Panc1 (cell line): ENCODE measurements at regions not wholly inside any gene's neighbourhood (a gene's known extent, or its start where the extent isn't known, plus 50 kb on each side); places are given as distances from the start of the nearest gene placed in this dataset.

Source experiments
- ATAC-seq: fragments of 200-7000 bp; cut with Tn5 transposase; 2 replicates; pipeline ENCODE4 v1.9.1; 2020; ENCODE audit warnings: mild to moderate bottlenecking, moderate library complexity
- BruUV-seq: library from RNA; stranded (reverse); fragments of 400-500 nt; replicated peaks from 2 replicates; lab custom pipeline; 2021; lab: Mats Ljungman, UMichigan
- CTCF ChIA-PET: fragments of 300-600 bp; sonication (Branson Sonifier 250); formaldehyde crosslinking; loops from one replicate; lab custom pipeline; 2022; ENCODE audit warnings: antibody characterized with exemption; lab: Charles Lee
- POLR2A ChIA-PET: fragments of 300-600 bp; sonication (Branson Sonifier 250); formaldehyde crosslinking; loops from one replicate; lab custom pipeline; 2022; ENCODE audit warnings: antibody characterized with exemption; lab: Charles Lee
- DNase-seq: peaks from one replicate; pipeline ENCODE4 v3.0.0-alpha.2; 2010; ENCODE audit warnings: low read depth, low spot score
- H3K27ac ChIP-seq: 2 replicates; pipeline ENCODE4 v1.5.1; 2011; ENCODE audit warnings: mild to moderate bottlenecking, low read length, inconsistent platforms
- H3K27me3 ChIP-seq: fragments of 200-500 bp; sonication (Bioruptor generic); 2 replicates; pipeline ENCODE4 v1.6.0; 2014; ENCODE audit warnings: low read length, inconsistent platforms; ENCODE audit not compliant: control insufficient read depth, insufficient read depth
- H3K36me3 ChIP-seq: fragments of 200-500 bp; sonication (Bioruptor generic); 2 replicates; pipeline ENCODE4 v1.5.1; 2014; ENCODE audit warnings: inconsistent platforms, mild to moderate bottlenecking, low read length, moderate library complexity; ENCODE audit not compliant: control insufficient read depth, insufficient read depth
- H3K4me1 ChIP-seq: 2 replicates; pipeline ENCODE4 v1.5.1; 2011; ENCODE audit warnings: inconsistent platforms, mild to moderate bottlenecking, low read length, moderate library complexity; ENCODE audit not compliant: control insufficient read depth, insufficient read depth
- H3K4me3 ChIP-seq, 2 experiments: 2 replicates each; pipeline ENCODE4 v1.5.1; 2011 to 2012; ENCODE audit warnings: low read depth in 2 of 2, low read length in 2 of 2, mild to moderate bottlenecking in 2 of 2, inconsistent platforms in 1 of 2, moderate library complexity in 1 of 2
- H3K9me3 ChIP-seq: fragments of 200-500 bp; sonication (Bioruptor generic); 2 replicates; pipeline ENCODE4 v1.5.1; 2014; ENCODE audit warnings: low read depth, mild to moderate bottlenecking, inconsistent platforms, low read length, moderate library complexity; ENCODE audit not compliant: control insufficient read depth, insufficient read depth
- CTCF ChIP-seq: fragments of 450-650 bp; IDR thresholded peaks from 2 replicates; pipeline ENCODE4 v1.5.1; 2017; ENCODE audit warnings: mild to moderate bottlenecking
- POLR2AphosphoS5 ChIP-seq: IDR thresholded peaks from 2 replicates; pipeline ENCODE4 v1.6.1; 2012; ENCODE audit warnings: mild to moderate bottlenecking, low read depth, low read length, moderate library complexity
- REST ChIP-seq, 2 experiments: IDR thresholded peaks; 2 replicates each; pipeline ENCODE4 v1.6.1; 2011 to 2012; ENCODE audit warnings: low read depth in 2 of 2, control low read depth in 1 of 2, low read length in 1 of 2, mild to moderate bottlenecking in 1 of 2, moderate library complexity in 1 of 2; ENCODE audit not compliant: insufficient read depth in 1 of 2
- SIN3A ChIP-seq: IDR thresholded peaks from 2 replicates; pipeline ENCODE4 v1.6.1; 2012; ENCODE audit warnings: low read depth, mild to moderate bottlenecking, low read length, moderate library complexity, borderline replicate concordance; ENCODE audit not compliant: insufficient read depth
- TCF7L2 ChIP-seq: IDR thresholded peaks from 2 replicates; pipeline ENCODE4 v1.6.1; 2011; ENCODE audit warnings: mild to moderate bottlenecking, low read depth, low read length, inconsistent platforms
- in situ Hi-C: cut with HindIII; loops from 2 replicates; pipeline ENCODE4 v1.10.0; 2016; ENCODE audit warnings: low sequenced_read_pairs, low pct_unique_long_range_greater_than_20kb
- intact Hi-C: fragments of 100-400 bp; cut with micrococcal nuclease; formaldehyde crosslinking; loops from one replicate; pipeline ENCODE4 v1.10.0; 2022; ENCODE audit not compliant: unreplicated experiment

- TF ChIP-seq POLR2AphosphoS5: no peak
- CTCF ChIA-PET: no interaction called here
- no peak overlapping the region for H3K27ac ChIP-seq
Measured at GRCh38 chrX:10039821-10040793, 72.9 kb downstream of the CLDN34 start.

GRCh38 chrX:10040961-10041360, 73.8 kb downstream of the CLDN34 start:
- H3K4me1 ChIP-seq: no peaks in the 10 kb centered on the region
- intact Hi-C loops (no loop called here), in situ Hi-C loops (no loop called here)
- ATAC-seq (no peak), DNase-seq (no peak)
- H3K27ac ChIP-seq: no peak overlapping the region
- ChIA-PET CTCF (no interaction called here), POLR2A (no interaction called here)
- H3K27me3 ChIP-seq: no peaks in the 10 kb centered on the region
- no peak for TF ChIP-seq CTCF
- no peak for TF ChIP-seq TCF7L2
- TF ChIP-seq SIN3A: no peak
- H3K9me3 ChIP-seq: no peaks in the 10 kb centered on the region
- H3K4me3 ChIP-seq: no peak overlapping the region
- H3K36me3 ChIP-seq: no peaks in the 10 kb centered on the region
- BruUV-seq: no TSS peak

More at GRCh38 chrX:10039821-10040793, 72.9 kb downstream of the CLDN34 start:
- Histone ChIP-seq H3K36me3 (no peaks in the 10 kb centered on the region), H3K27me3 (no peaks in the 10 kb centered on the region), H3K4me1 (no peaks in the 10 kb centered on the region), H3K9me3 (no peaks in the 10 kb centered on the region), H3K4me3 (no peak overlapping the region)
- DNase-seq (no peak), ATAC-seq (no peak)
- no TSS peak for BruUV-seq
- intact Hi-C loops: no loop called here
- in situ Hi-C loops: no loop called here
- POLR2A ChIA-PET: no interaction called here

- no peak for TF ChIP-seq REST (IDR thresholded peaks at IDR 0.05; ENCODE audit: insufficient read depth in 1 of 2, low read depth in 2 of 2, low read length in 1 of 2)
- TF ChIP-seq SIN3A: no peak
- TF ChIP-seq POLR2AphosphoS5: no peak
- TF ChIP-seq TCF7L2: no peak
- no peak for TF ChIP-seq CTCF
- Histone ChIP-seq H3K27ac (no peak overlapping the region), H3K27me3 (no peaks in the 10 kb centered on the region), H3K9me3 (no peaks in the 10 kb centered on the region), H3K4me3 (no peak overlapping the region), H3K36me3 (no peaks in the 10 kb centered on the region), H3K4me1 (no peaks in the 10 kb centered on the region)
- ChIA-PET POLR2A (no interaction called here), CTCF (no interaction called here)
- intact Hi-C loops: no loop called here
- ATAC-seq: no peak
- no peak for DNase-seq
- no TSS peak for BruUV-seq
- in situ Hi-C loops: no loop called here
Measured at GRCh38 chrX:10041383-10041782, 74.2 kb downstream of the CLDN34 start.
